Endodermal cell (in vitro differentiated cells): ENCODE measurements at regions not wholly inside any gene's neighbourhood (a gene's known extent, or its start where the extent isn't known, plus 50 kb on each side); places are given as distances from the start of the nearest gene placed in this dataset.

Experiments used
- DNase-seq: peaks from one replicate; pipeline ENCODE4 v3.0.0-alpha.2; 2017
- H3K27ac ChIP-seq: 2 replicates; pipeline ENCODE4 v1.5.1; 2013; ENCODE audit warnings: mild to moderate bottlenecking, low read depth, low read length, moderate library complexity
- H3K27me3 ChIP-seq: 2 replicates; pipeline ENCODE4 v1.6.1; 2013; ENCODE audit warnings: mild to moderate bottlenecking, low read length, moderate library complexity; ENCODE audit not compliant: insufficient read depth, control insufficient read depth, poor library complexity, severe bottlenecking
- H3K36me3 ChIP-seq: 2 replicates; pipeline ENCODE4 v1.7.0; 2013; ENCODE audit warnings: mild to moderate bottlenecking, low read length, moderate library complexity; ENCODE audit not compliant: control insufficient read depth, insufficient read depth
- H3K4me1 ChIP-seq: one replicate; pipeline ENCODE4 v1.7.0; 2013; ENCODE audit warnings: low read length; ENCODE audit not compliant: control insufficient read depth, insufficient read depth
- H3K4me3 ChIP-seq: 2 replicates; pipeline ENCODE4 v1.5.1; 2013; ENCODE audit warnings: mild to moderate bottlenecking, low read length, moderate library complexity
- H3K9ac ChIP-seq: 2 replicates; pipeline ENCODE4 v1.6.1; 2013; ENCODE audit warnings: mild to moderate bottlenecking, low read length, moderate library complexity; ENCODE audit not compliant: poor library complexity, severe bottlenecking; ENCODE audit errors: extremely low read depth
- H3K9me3 ChIP-seq: 2 replicates; pipeline ENCODE4 v1.6.1; 2013; ENCODE audit warnings: mild to moderate bottlenecking, low read length, moderate library complexity; ENCODE audit not compliant: control insufficient read depth
- H3K27ac Mint-ChIP-seq: 2 replicates; pipeline ENCODE4 v1.8.0; 2020; ENCODE audit warnings: mixed read lengths
- H3K27me3 Mint-ChIP-seq: 2 replicates; pipeline ENCODE4 v1.8.0; 2021; ENCODE audit warnings: mild to moderate bottlenecking, mixed read lengths; ENCODE audit not compliant: insufficient read depth
- H3K36me3 Mint-ChIP-seq: 2 replicates; pipeline ENCODE4 v1.8.0; 2020; ENCODE audit warnings: low read depth, mixed read lengths
- H3K4me1 Mint-ChIP-seq: 2 replicates; pipeline ENCODE4 v1.8.0; 2020; ENCODE audit warnings: mixed read lengths
- H3K4me3 Mint-ChIP-seq: 2 replicates; pipeline ENCODE4 v1.8.0; 2020; ENCODE audit warnings: mild to moderate bottlenecking, moderate library complexity, mixed read lengths
- H3K9me3 Mint-ChIP-seq: 2 replicates; pipeline ENCODE4 v1.8.0; 2020; ENCODE audit warnings: mild to moderate bottlenecking, mixed read lengths
- WGBS, 2 experiments: methylation state at CpG; one replicate each; pipeline versions ENCODE4 v1.1.5 to v1.1.7; 2013; ENCODE audit warnings: missing lambda C conversion rate in 2 of 2, mixed read lengths in 1 of 2; ENCODE audit not compliant: insufficient coverage in 1 of 2, insufficient read length in 1 of 2; 5-methylcytosine and 5-hydroxymethylcytosine counted together
- TF ChIP-seq, protein P1 (sequence below): fragments of 200-600 bp; sonication (generic); conservative IDR thresholded peaks from 2 replicates; pipeline ENCODE4 v1.5.0; 2021; ENCODE audit warnings: antibody characterized with exemption, mild to moderate bottlenecking

DNA sequence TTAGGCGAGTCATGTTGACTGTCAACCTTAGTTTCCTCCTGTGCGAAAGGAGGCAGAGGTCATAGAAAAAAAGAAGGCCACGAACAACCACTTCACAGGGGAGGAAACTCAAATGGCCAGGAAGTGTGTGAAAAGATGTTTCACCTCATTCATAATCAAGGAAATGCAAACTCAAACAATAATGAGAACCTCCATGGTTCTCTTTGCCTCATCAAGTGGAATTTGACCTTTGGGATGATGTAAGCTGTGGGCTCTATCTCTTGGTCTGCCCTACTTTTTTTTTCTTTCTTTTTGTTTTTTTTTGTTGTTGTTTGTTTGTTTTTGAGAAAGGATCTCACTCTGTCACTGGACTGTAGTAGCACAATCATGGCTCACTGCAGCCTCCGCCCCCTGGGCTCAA is 55.9 kb upstream of the GRHL3 start:
- Histone ChIP-seq H3K4me1 (no peaks in the 10 kb centered on the region), H3K27ac (no peak overlapping the region), H3K9me3 (no peaks in the 10 kb centered on the region), H3K4me3 (no peak overlapping the region), H3K9ac (no peak overlapping the region), H3K27me3 (no peaks in the 10 kb centered on the region), H3K36me3 (no peaks in the 10 kb centered on the region)
- 93 to 100% methylated on average over 3 to 4 of the region's 4 CpGs for WGBS, 2 experiments
- Mint-ChIP-seq H3K4me3 (no peak overlapping the region), H3K27me3 (no peaks in the 10 kb centered on the region), H3K36me3 (no peaks in the 10 kb centered on the region), H3K9me3 (no peaks in the 10 kb centered on the region), H3K27ac (no peak overlapping the region), H3K4me1 (peaks cover 13% of the 10 kb centered on the region)
- no peak for DNase-seq
- TF ChIP-seq, protein P1, sequence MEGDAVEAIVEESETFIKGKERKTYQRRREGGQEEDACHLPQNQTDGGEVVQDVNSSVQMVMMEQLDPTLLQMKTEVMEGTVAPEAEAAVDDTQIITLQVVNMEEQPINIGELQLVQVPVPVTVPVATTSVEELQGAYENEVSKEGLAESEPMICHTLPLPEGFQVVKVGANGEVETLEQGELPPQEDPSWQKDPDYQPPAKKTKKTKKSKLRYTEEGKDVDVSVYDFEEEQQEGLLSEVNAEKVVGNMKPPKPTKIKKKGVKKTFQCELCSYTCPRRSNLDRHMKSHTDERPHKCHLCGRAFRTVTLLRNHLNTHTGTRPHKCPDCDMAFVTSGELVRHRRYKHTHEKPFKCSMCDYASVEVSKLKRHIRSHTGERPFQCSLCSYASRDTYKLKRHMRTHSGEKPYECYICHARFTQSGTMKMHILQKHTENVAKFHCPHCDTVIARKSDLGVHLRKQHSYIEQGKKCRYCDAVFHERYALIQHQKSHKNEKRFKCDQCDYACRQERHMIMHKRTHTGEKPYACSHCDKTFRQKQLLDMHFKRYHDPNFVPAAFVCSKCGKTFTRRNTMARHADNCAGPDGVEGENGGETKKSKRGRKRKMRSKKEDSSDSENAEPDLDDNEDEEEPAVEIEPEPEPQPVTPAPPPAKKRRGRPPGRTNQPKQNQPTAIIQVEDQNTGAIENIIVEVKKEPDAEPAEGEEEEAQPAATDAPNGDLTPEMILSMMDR: no peak

GRCh38 chr1:24261977-24262376 is 57.2 kb upstream of the GRHL3 start:
- Histone ChIP-seq H3K27me3 (no peaks in the 10 kb centered on the region), H3K4me1 (no peaks in the 10 kb centered on the region), H3K9me3 (no peaks in the 10 kb centered on the region), H3K4me3 (no peak overlapping the region), H3K36me3 (no peaks in the 10 kb centered on the region), H3K27ac (no peak overlapping the region), H3K9ac (no peak overlapping the region)
- Mint-ChIP-seq H3K4me3 (no peak overlapping the region), H3K36me3 (no peaks in the 10 kb centered on the region), H3K27ac (no peak overlapping the region), H3K4me1 (peaks cover 13% of the 10 kb centered on the region), H3K27me3 (no peaks in the 10 kb centered on the region), H3K9me3 (no peaks in the 10 kb centered on the region)
- TF ChIP-seq, protein P1: no peak
- DNase-seq: no peak
- WGBS, 2 experiments: 82 to 84% methylated on average over 5 of the region's 5 CpGs

- 90 to 92% methylated on average over 2 to 16 of the region's 16 CpGs for WGBS, 2 experiments
- H3K4me1 ChIP-seq: no peaks in the 10 kb centered on the region
- H3K9ac ChIP-seq: no peak overlapping the region
- Mint-ChIP-seq H3K36me3 (no peaks in the 10 kb centered on the region), H3K4me3 (no peak overlapping the region), H3K27me3 (no peaks in the 10 kb centered on the region), H3K9me3 (no peaks in the 10 kb centered on the region), H3K4me1 (peaks cover 2% of the 10 kb centered on the region), H3K27ac (no peak overlapping the region)
- TF ChIP-seq, protein P1: no peak
- no peaks in the 10 kb centered on the region for H3K36me3 ChIP-seq
- no peak for DNase-seq
- H3K4me3 ChIP-seq: no peak overlapping the region
- H3K9me3 ChIP-seq: no peaks in the 10 kb centered on the region
- H3K27ac ChIP-seq: no peak overlapping the region
- H3K27me3 ChIP-seq: no peaks in the 10 kb centered on the region
Measured at GRCh38 chr1:24258735-24259424, 60.3 kb upstream of the GRHL3 start.
